CD4-positive, CD25-positive, alpha-beta regulatory T cell (primary cell): ENCODE measurements at regions not wholly inside any gene's neighbourhood (a gene's known extent, or its start where the extent isn't known, plus 50 kb on each side); places are given as distances from the start of the nearest gene placed in this dataset.

Source experiments
- ATAC-seq, 2 donors: fragments of 150-1000 bp; cut with Tn5 transposase; one replicate each; pipeline ENCODE4 v1.10.0; 2021; ENCODE audit warnings: low read depth in 2 of 2, moderate number of reproducible peaks in 2 of 2, moderate library complexity in 1 of 2
- DNase-seq, 3 donors: peaks; one replicate each; pipeline versions ENCODE4 v3.0.0 to v3.0.0-alpha.2; 2012 to 2022; ENCODE audit warnings: mixed read lengths in 1 of 3
- H3K27ac ChIP-seq: one replicate; pipeline ENCODE4 v1.7.0; 2013; ENCODE audit warnings: mild to moderate bottlenecking, low read length; ENCODE audit not compliant: insufficient read depth, poor library complexity, severe bottlenecking
- H3K27me3 ChIP-seq: one replicate; pipeline ENCODE4 v1.7.0; 2013; ENCODE audit warnings: low read length; ENCODE audit not compliant: control insufficient read depth, insufficient read depth
- H3K36me3 ChIP-seq: one replicate; pipeline ENCODE4 v1.7.0; 2013; ENCODE audit warnings: mild to moderate bottlenecking, low read length, moderate library complexity; ENCODE audit not compliant: control insufficient read depth, insufficient read depth
- H3K4me1 ChIP-seq: 2 replicates; pipeline ENCODE4 v1.7.0; 2013; ENCODE audit warnings: mild to moderate bottlenecking, low read length; ENCODE audit not compliant: insufficient read depth, control insufficient read depth, poor library complexity, severe bottlenecking
- H3K4me3 ChIP-seq: one replicate; pipeline ENCODE4 v1.7.0; 2013; ENCODE audit warnings: low read depth, mild to moderate bottlenecking, low read length, moderate library complexity
- H3K9me3 ChIP-seq, 2 experiments: 1 replicate in 1 of 2; 2 replicates in 1 of 2; pipeline ENCODE4 v1.7.0; 2013; ENCODE audit warnings: low read length in 2 of 2, mild to moderate bottlenecking in 1 of 2, moderate library complexity in 1 of 2; ENCODE audit not compliant: control insufficient read depth in 2 of 2
- H3K27ac Mint-ChIP-seq, 3 donors: one replicate each; pipeline ENCODE4 v1.8.0; 2020 to 2022; ENCODE audit warnings: mild to moderate bottlenecking in 3 of 3, mixed read lengths in 3 of 3, moderate library complexity in 2 of 3
- H3K27me3 Mint-ChIP-seq: one replicate; pipeline ENCODE4 v1.8.0; 2022; ENCODE audit warnings: mild to moderate bottlenecking, mixed read lengths
- H3K36me3 Mint-ChIP-seq: one replicate; pipeline ENCODE4 v1.8.0; 2020; ENCODE audit warnings: mixed read lengths
- H3K4me1 Mint-ChIP-seq, 4 donors: one replicate each; pipeline ENCODE4 v1.8.0; 2020 to 2022; ENCODE audit warnings: mixed read lengths in 4 of 4, mild to moderate bottlenecking in 1 of 4
- H3K4me3 Mint-ChIP-seq, 4 donors: one replicate each; pipeline ENCODE4 v1.8.0; 2020 to 2022; ENCODE audit warnings: mild to moderate bottlenecking in 4 of 4, mixed read lengths in 4 of 4, moderate library complexity in 3 of 4
- H3K9me3 Mint-ChIP-seq, 7 donors: one replicate each; pipeline ENCODE4 v1.8.0; 2020 to 2022; ENCODE audit warnings: mixed read lengths in 7 of 7, mild to moderate bottlenecking in 3 of 7, moderate library complexity in 2 of 7

GRCh38 chr15:70202756-70203155, 105.0 kb upstream of the TLE3 start:
- Mint-ChIP-seq H3K27ac (no peak overlapping the region), H3K4me3 (no peak overlapping the region), H3K9me3 (no peaks in the 10 kb centered on the region), H3K36me3 (no peaks in the 10 kb centered on the region), H3K27me3 (peaks cover 5% of the 10 kb centered on the region), H3K4me1 (peaks cover 0 to 2% (median 0%) of the 10 kb centered on the region in 4 donors)
- Histone ChIP-seq H3K4me3 (no peak overlapping the region), H3K9me3 (no peaks in the 10 kb centered on the region), H3K27ac (no peak overlapping the region), H3K4me1 (no peaks in the 10 kb centered on the region), H3K27me3 (peaks cover 1% of the 10 kb centered on the region), H3K36me3 (no peaks in the 10 kb centered on the region)
- DNase-seq (no peak), ATAC-seq (no peak)

GRCh38 chr15:70201425-70201775, 103.7 kb upstream of the TLE3 start:
- H3K9me3 Mint-ChIP-seq, result no peaks in the 10 kb centered on the region
- peaks cover 7% of the 10 kb centered on the region for H3K4me1 ChIP-seq
- no peaks in the 10 kb centered on the region for H3K9me3 ChIP-seq
- H3K27me3 Mint-ChIP-seq, result peaks cover 6% of the 10 kb centered on the region
- H3K36me3 Mint-ChIP-seq, result no peaks in the 10 kb centered on the region
- H3K27ac ChIP-seq, result no peak overlapping the region
- H3K4me3 ChIP-seq, result no peak overlapping the region
- H3K4me1 Mint-ChIP-seq, result peaks cover 5 to 9% (median 8%) of the 10 kb centered on the region in 4 donors
- H3K27ac Mint-ChIP-seq, result no peak overlapping the region
- H3K27me3 ChIP-seq, result no peaks in the 10 kb centered on the region
- no peak for DNase-seq
- no peak for ATAC-seq
- no peaks in the 10 kb centered on the region for H3K36me3 ChIP-seq
- H3K4me3 Mint-ChIP-seq, result no peak overlapping the region

GRCh38 chr15:70200511-70201424, 103.1 kb upstream of the TLE3 start:
- H3K4me3 Mint-ChIP-seq, result no peak overlapping the region
- DNase-seq, result no peak
- Histone ChIP-seq H3K36me3 (no peaks in the 10 kb centered on the region), H3K27me3 (no peaks in the 10 kb centered on the region), H3K27ac (no peak overlapping the region), H3K4me1 (peaks cover 11% of the 10 kb centered on the region), H3K4me3 (no peak overlapping the region), H3K9me3 (no peaks in the 10 kb centered on the region)
- H3K36me3 Mint-ChIP-seq, result no peaks in the 10 kb centered on the region
- no peaks in the 10 kb centered on the region for H3K9me3 Mint-ChIP-seq
- peaks cover 6% of the 10 kb centered on the region for H3K27me3 Mint-ChIP-seq
- H3K4me1 Mint-ChIP-seq, result peaks cover 5 to 11% (median 9%) of the 10 kb centered on the region in 4 donors
- no peak for ATAC-seq
- no peak overlapping the region for H3K27ac Mint-ChIP-seq

GRCh38 chr15:70199540-70200410, 102.1 kb upstream of the TLE3 start:
- Mint-ChIP-seq H3K36me3 (no peaks in the 10 kb centered on the region), H3K27ac (no peak overlapping the region), H3K9me3 (no peaks in the 10 kb centered on the region), H3K4me1 (peaks cover 5 to 11% (median 9%) of the 10 kb centered on the region in 4 donors), H3K4me3 (no peak overlapping the region), H3K27me3 (peaks cover 6% of the 10 kb centered on the region)
- H3K36me3 ChIP-seq, result no peaks in the 10 kb centered on the region
- no peaks in the 10 kb centered on the region for H3K27me3 ChIP-seq
- peaks cover 11% of the 10 kb centered on the region for H3K4me1 ChIP-seq
- DNase-seq (no peak), ATAC-seq (no peak)
- no peak overlapping the region for H3K27ac ChIP-seq
- H3K9me3 ChIP-seq, result no peaks in the 10 kb centered on the region
- H3K4me3 ChIP-seq, result no peak overlapping the region

GRCh38 chr15:70199124-70199482, 101.4 kb upstream of the TLE3 start:
- H3K9me3 Mint-ChIP-seq, result peaks cover 0 to 1% (median 0%) of the 10 kb centered on the region in 7 donors
- no peak overlapping the region for H3K27ac Mint-ChIP-seq
- H3K4me1 ChIP-seq, result peaks cover 11% of the 10 kb centered on the region
- ATAC-seq (no peak), DNase-seq (no peak)
- no peak overlapping the region for H3K27ac ChIP-seq
- no peaks in the 10 kb centered on the region for H3K36me3 Mint-ChIP-seq
- H3K9me3 ChIP-seq, result no peaks in the 10 kb centered on the region
- peaks cover 5 to 11% (median 9%) of the 10 kb centered on the region in 4 donors for H3K4me1 Mint-ChIP-seq
- H3K27me3 Mint-ChIP-seq, result peaks cover 6% of the 10 kb centered on the region
- no peak overlapping the region for H3K4me3 ChIP-seq
- no peaks in the 10 kb centered on the region for H3K36me3 ChIP-seq
- H3K27me3 ChIP-seq, result no peaks in the 10 kb centered on the region
- H3K4me3 Mint-ChIP-seq, result no peak overlapping the region

- H3K4me3 Mint-ChIP-seq, result peak overlapping the region in 1 of 4 donors; percentile 17
- H3K27ac Mint-ChIP-seq, result peak overlapping the region in 1 of 3 donors; percentile 38
- DNase-seq (no peak), ATAC-seq (no peak)
- H3K27ac ChIP-seq, result no peak overlapping the region
- no peaks in the 10 kb centered on the region for H3K27me3 ChIP-seq
- H3K27me3 Mint-ChIP-seq, result peaks cover 6% of the 10 kb centered on the region
- H3K4me1 Mint-ChIP-seq, result peaks cover 5 to 11% (median 8%) of the 10 kb centered on the region in 4 donors
- H3K9me3 ChIP-seq, result no peaks in the 10 kb centered on the region
- peaks cover 0 to 1% (median 0%) of the 10 kb centered on the region in 7 donors for H3K9me3 Mint-ChIP-seq
- H3K4me1 ChIP-seq, result peaks cover 11% of the 10 kb centered on the region
- H3K36me3 ChIP-seq, result no peaks in the 10 kb centered on the region
- H3K4me3 ChIP-seq, result no peak overlapping the region
- no peaks in the 10 kb centered on the region for H3K36me3 Mint-ChIP-seq
These were observed 100.9 kb upstream of the TLE3 start for GRCh38 chr15:70198441-70199123.

GRCh38 chr15:70197945-70198361, 100.2 kb upstream of the TLE3 start:
- Histone ChIP-seq H3K9me3 (no peaks in the 10 kb centered on the region), H3K4me3 (no peak overlapping the region), H3K4me1 (peaks cover 11% of the 10 kb centered on the region), H3K27me3 (no peaks in the 10 kb centered on the region), H3K27ac (no peak overlapping the region), H3K36me3 (no peaks in the 10 kb centered on the region)
- DNase-seq, result no peak
- Mint-ChIP-seq H3K9me3 (peaks cover 0 to 1% (median 0%) of the 10 kb centered on the region in 7 donors), H3K27ac (peak overlapping the region in 1 of 3 donors; percentile 38), H3K4me1 (peaks cover 5 to 11% (median 8%) of the 10 kb centered on the region in 4 donors), H3K4me3 (no peak overlapping the region), H3K27me3 (peaks cover 6% of the 10 kb centered on the region), H3K36me3 (no peaks in the 10 kb centered on the region)
- no peak for ATAC-seq
